ENCODE measurements at regions not wholly inside any gene's neighbourhood (a gene's known extent, or its start where the extent isn't known, plus 50 kb on each side); places are given as distances from the start of the nearest gene placed in this dataset.
"Not testable (repeated sequence)": the region's sequence is repeated elsewhere in the genome, so short reads cannot be mapped to it uniquely, and the experiment has no call there.

- peak; percentile 73 to 86 for DNase-seq
These were observed 208.4 kb downstream of the TPST1 start for GRCh38 chr7:66413379-66414114.

- no peak for DNase-seq
These were observed 210.6 kb downstream of the TPST1 start for GRCh38 chr7:66415659-66416265.

GRCh38 chr7:66418537-66418936 is 210.1 kb upstream of the KCTD7 start:
- no peak for DNase-seq

GRCh38 chr7:66419210-66419609 is 209.5 kb upstream of the KCTD7 start:
- DNase-seq: no peak

GRCh38 chr7:66421830-66422475 is 206.7 kb upstream of the KCTD7 start:
- no peak for DNase-seq

- DNase-seq: no peak
These were observed 205.0 kb upstream of the KCTD7 start for GRCh38 chr7:66423729-66424128.

- no peak for DNase-seq
These were observed 202.3 kb upstream of the KCTD7 start for GRCh38 chr7:66426332-66426731.

GRCh38 chr7:66426996-66427395 is 201.7 kb upstream of the KCTD7 start:
- DNase-seq: no peak

- DNase-seq: no peak
These were observed 200.7 kb upstream of the KCTD7 start for GRCh38 chr7:66427956-66428355.

GRCh38 chr7:66429498-66430163 is 199.1 kb upstream of the KCTD7 start:
- DNase-seq: no peak

GRCh38 chr7:66430164-66430545 is 198.5 kb upstream of the KCTD7 start:
- no peak for DNase-seq

- DNase-seq: not testable (repeated sequence)
These were observed 189.8 kb upstream of the KCTD7 start for GRCh38 chr7:66438703-66439405.

- DNase-seq: no peak
These were observed 186.3 kb upstream of the KCTD7 start for GRCh38 chr7:66442385-66442784.

- no peak for DNase-seq
These were observed 184.7 kb upstream of the KCTD7 start for GRCh38 chr7:66443946-66444345.

GRCh38 chr7:66447007-66447406 is 181.7 kb upstream of the KCTD7 start:
- not testable (repeated sequence) for DNase-seq

- not testable (repeated sequence) for DNase-seq
These were observed 177.9 kb upstream of the KCTD7 start for GRCh38 chr7:66450814-66451213.

GRCh38 chr7:66451713-66452112 is 177.0 kb upstream of the KCTD7 start:
- not testable (repeated sequence) for DNase-seq

- no peak for DNase-seq
These were observed 176.5 kb upstream of the KCTD7 start for GRCh38 chr7:66452165-66452564.

GRCh38 chr7:66453340-66453739 is 175.3 kb upstream of the KCTD7 start:
- no peak for DNase-seq

- no peak for DNase-seq
These were observed 174.0 kb upstream of the KCTD7 start for GRCh38 chr7:66454600-66455225.

- DNase-seq: not testable (repeated sequence)
These were observed 173.2 kb upstream of the KCTD7 start for GRCh38 chr7:66455432-66455831.

- DNase-seq: not testable (repeated sequence)
These were observed 172.2 kb upstream of the KCTD7 start for GRCh38 chr7:66456431-66456830.
